ENCODE measurements at regions not wholly inside any gene's neighbourhood (a gene's known extent, or its start where the extent isn't known, plus 50 kb on each side); places are given as distances from the start of the nearest gene placed in this dataset.
A peak's percentile ranks its signal among the peaks of the same experiment; 100 is the strongest.

- H3K4me3 ChIP-seq (ENCODE audit: low read depth, low read length, poor library complexity, severe bottlenecking) = no peak overlapping the region
- intact Hi-C loops (cut with micrococcal nuclease; ENCODE audit: unreplicated experiment) = no loop called here
- POLR2A ChIA-PET (ENCODE audit: low non-redundant PET) = no interaction called here
- BruUV-seq (replicated peaks) = no TSS peak
- DNase-seq (ENCODE audit: low spot score) = peak; percentile 75
- TF ChIP-seq CTCF (conservative IDR thresholded peaks at IDR 0.05; ENCODE audit: low read depth, low read length) (no peak), EZH2 (IDR thresholded peaks at IDR 0.05; ENCODE audit: borderline replicate concordance, low read depth, low read length, poor library complexity, severe bottlenecking) (no peak)
- no peaks in the 10 kb centered on the region for H3K36me3 ChIP-seq (ENCODE audit: insufficient read depth, low read length, poor library complexity, severe bottlenecking)
- H3K27me3 ChIP-seq (replicated peaks; ENCODE audit: insufficient read depth, low read depth, low read length, poor library complexity) = no peaks in the 10 kb centered on the region
- CTCF ChIA-PET = no interaction called here
- peaks cover 22% of the 10 kb centered on the region for H3K4me1 ChIP-seq (ENCODE audit: insufficient read depth, low read length, poor library complexity, severe bottlenecking)
- H3K27ac ChIP-seq (ENCODE audit: low read depth, low read length, poor library complexity, severe bottlenecking) = no peak overlapping the region
- no peaks in the 10 kb centered on the region for H3K9me3 ChIP-seq (ENCODE audit: low read depth, low read length, poor library complexity, severe bottlenecking)
Measured at GRCh38 chr2:160603771-160604510, 110.3 kb upstream of the RBMS1 start.

GRCh38 chr2:160606341-160606740, 112.7 kb upstream of the RBMS1 start:
- intact Hi-C loops (cut with micrococcal nuclease; ENCODE audit: unreplicated experiment) = no loop called here
- POLR2A ChIA-PET (ENCODE audit: low non-redundant PET) = no interaction called here
- no TSS peak for BruUV-seq (replicated peaks)
- H3K9me3 ChIP-seq (ENCODE audit: low read depth, low read length, poor library complexity, severe bottlenecking) = no peaks in the 10 kb centered on the region
- no peaks in the 10 kb centered on the region for H3K27me3 ChIP-seq (replicated peaks; ENCODE audit: insufficient read depth, low read depth, low read length, poor library complexity)
- TF ChIP-seq EZH2 (IDR thresholded peaks at IDR 0.05; ENCODE audit: borderline replicate concordance, low read depth, low read length, poor library complexity, severe bottlenecking) (no peak), CTCF (conservative IDR thresholded peaks at IDR 0.05; ENCODE audit: low read depth, low read length) (no peak)
- peaks cover 45% of the 10 kb centered on the region for H3K4me1 ChIP-seq (ENCODE audit: insufficient read depth, low read length, poor library complexity, severe bottlenecking)
- CTCF ChIA-PET = no interaction called here
- H3K36me3 ChIP-seq (ENCODE audit: insufficient read depth, low read length, poor library complexity, severe bottlenecking) = no peaks in the 10 kb centered on the region
- DNase-seq (ENCODE audit: low spot score) = no peak
- no peak overlapping the region for H3K4me3 ChIP-seq (ENCODE audit: low read depth, low read length, poor library complexity, severe bottlenecking)
- H3K27ac ChIP-seq (ENCODE audit: low read depth, low read length, poor library complexity, severe bottlenecking) = no peak overlapping the region

GRCh38 chr2:160608599-160608998, 115.0 kb upstream of the RBMS1 start:
- Histone ChIP-seq H3K27me3 (replicated peaks; ENCODE audit: insufficient read depth, low read depth, low read length, poor library complexity) (no peaks in the 10 kb centered on the region), H3K27ac (ENCODE audit: low read depth, low read length, poor library complexity, severe bottlenecking) (no peak overlapping the region), H3K36me3 (ENCODE audit: insufficient read depth, low read length, poor library complexity, severe bottlenecking) (no peaks in the 10 kb centered on the region), H3K4me3 (ENCODE audit: low read depth, low read length, poor library complexity, severe bottlenecking) (no peak overlapping the region), H3K4me1 (ENCODE audit: insufficient read depth, low read length, poor library complexity, severe bottlenecking) (peaks cover 55% of the 10 kb centered on the region), H3K9me3 (ENCODE audit: low read depth, low read length, poor library complexity, severe bottlenecking) (no peaks in the 10 kb centered on the region)
- TF ChIP-seq EZH2 (IDR thresholded peaks at IDR 0.05; ENCODE audit: borderline replicate concordance, low read depth, low read length, poor library complexity, severe bottlenecking) = no peak
- no peak for TF ChIP-seq CTCF (conservative IDR thresholded peaks at IDR 0.05; ENCODE audit: low read depth, low read length)
- BruUV-seq (replicated peaks) = no TSS peak
- POLR2A ChIA-PET (ENCODE audit: low non-redundant PET) = no interaction called here
- CTCF ChIA-PET = no interaction called here
- intact Hi-C loops (cut with micrococcal nuclease; ENCODE audit: unreplicated experiment) = no loop called here
- DNase-seq (ENCODE audit: low spot score) = no peak
